ENCODE measurements at regions not wholly inside any gene's neighbourhood (a gene's known extent, or its start where the extent isn't known, plus 50 kb on each side); places are given as distances from the start of the nearest gene placed in this dataset.

- ATAC-seq: no peak
- Histone ChIP-seq H3K4me1 (no peaks in the 10 kb centered on the region), H3K27me3 (no peaks in the 10 kb centered on the region), H3K9me3 (no peaks in the 10 kb centered on the region), H3K4me3 (no peak overlapping the region), H3K36me3 (no peaks in the 10 kb centered on the region), H3K27ac (no peak overlapping the region)
- 40 to 51% methylated on average over 3 of the region's 3 CpGs for WGBS, 2 donors
- DNase-seq: no peak
- intact Hi-C loops (cut with DNase I): no loop called here
- TF ChIP-seq, protein P1, sequence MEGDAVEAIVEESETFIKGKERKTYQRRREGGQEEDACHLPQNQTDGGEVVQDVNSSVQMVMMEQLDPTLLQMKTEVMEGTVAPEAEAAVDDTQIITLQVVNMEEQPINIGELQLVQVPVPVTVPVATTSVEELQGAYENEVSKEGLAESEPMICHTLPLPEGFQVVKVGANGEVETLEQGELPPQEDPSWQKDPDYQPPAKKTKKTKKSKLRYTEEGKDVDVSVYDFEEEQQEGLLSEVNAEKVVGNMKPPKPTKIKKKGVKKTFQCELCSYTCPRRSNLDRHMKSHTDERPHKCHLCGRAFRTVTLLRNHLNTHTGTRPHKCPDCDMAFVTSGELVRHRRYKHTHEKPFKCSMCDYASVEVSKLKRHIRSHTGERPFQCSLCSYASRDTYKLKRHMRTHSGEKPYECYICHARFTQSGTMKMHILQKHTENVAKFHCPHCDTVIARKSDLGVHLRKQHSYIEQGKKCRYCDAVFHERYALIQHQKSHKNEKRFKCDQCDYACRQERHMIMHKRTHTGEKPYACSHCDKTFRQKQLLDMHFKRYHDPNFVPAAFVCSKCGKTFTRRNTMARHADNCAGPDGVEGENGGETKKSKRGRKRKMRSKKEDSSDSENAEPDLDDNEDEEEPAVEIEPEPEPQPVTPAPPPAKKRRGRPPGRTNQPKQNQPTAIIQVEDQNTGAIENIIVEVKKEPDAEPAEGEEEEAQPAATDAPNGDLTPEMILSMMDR (IDR thresholded peaks at IDR 0.05): no peak
Observed at GRCh38 chrX:6383488-6383887, 151.4 kb downstream of the VCX3A start.

GRCh38 chrX:6382284-6382683 lies 152.6 kb downstream of the VCX3A start:
- 59 to 62% methylated on average over 9 of the region's 9 CpGs for WGBS, 2 donors
- ATAC-seq (no peak), DNase-seq (no peak)
- Histone ChIP-seq H3K27me3 (no peaks in the 10 kb centered on the region), H3K27ac (no peak overlapping the region), H3K36me3 (no peaks in the 10 kb centered on the region), H3K9me3 (no peaks in the 10 kb centered on the region), H3K4me1 (no peaks in the 10 kb centered on the region), H3K4me3 (no peak overlapping the region)
- intact Hi-C loops (cut with DNase I): no loop called here
- TF ChIP-seq, protein P1 (IDR thresholded peaks at IDR 0.05): no peak

DNA sequence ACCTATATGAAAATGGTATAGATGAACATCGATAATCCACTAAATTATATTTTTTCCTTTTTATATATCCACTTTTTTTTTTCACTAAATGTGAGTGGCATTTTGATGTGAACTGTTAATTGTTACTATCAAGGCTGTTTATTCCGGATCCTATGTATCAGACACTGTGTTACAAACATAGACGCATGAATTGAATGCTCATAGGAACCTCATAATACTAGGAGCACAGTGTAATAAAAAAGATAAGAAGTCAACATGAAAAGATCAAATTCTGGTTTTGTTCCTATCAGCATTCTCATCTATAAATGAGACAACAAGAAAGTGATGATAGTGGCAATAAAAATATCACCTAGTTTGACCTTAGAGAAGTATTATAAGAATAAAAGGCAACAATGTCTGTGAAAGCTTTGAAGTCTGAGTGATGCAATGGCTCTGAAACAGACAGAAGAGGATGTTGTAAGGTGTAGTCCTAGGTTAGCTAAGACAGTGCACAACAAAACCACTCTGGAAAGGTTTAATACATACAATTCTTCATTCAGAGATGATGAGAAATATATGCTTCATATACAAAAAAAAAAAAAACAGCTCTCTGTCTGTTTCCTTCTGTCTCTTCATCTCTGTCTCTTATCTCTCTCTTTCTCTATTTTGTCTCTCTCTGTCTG lies 148.6 kb upstream of the NLGN4X start:
- intact Hi-C loops (cut with DNase I): no loop called here
- no peaks in the 10 kb centered on the region for H3K4me1 ChIP-seq
- no peak overlapping the region for H3K27ac ChIP-seq
- H3K36me3 ChIP-seq: no peaks in the 10 kb centered on the region
- ATAC-seq: no peak
- TF ChIP-seq, protein P1 (IDR thresholded peaks at IDR 0.05): no peak
- no peaks in the 10 kb centered on the region for H3K27me3 ChIP-seq
- H3K9me3 ChIP-seq: peaks cover 0 to 5% (median 0%) of the 10 kb centered on the region in 11 donors
- no peak for DNase-seq
- WGBS, 2 donors: 89% methylated on average over 3 of the region's 3 CpGs
- no peak overlapping the region for H3K4me3 ChIP-seq

- Histone ChIP-seq H3K36me3 (no peaks in the 10 kb centered on the region), H3K4me1 (no peaks in the 10 kb centered on the region), H3K9me3 (peaks cover 0 to 7% (median 0%) of the 10 kb centered on the region in 11 donors), H3K27me3 (no peaks in the 10 kb centered on the region), H3K4me3 (no peak overlapping the region), H3K27ac (no peak overlapping the region)
- 77 to 85% methylated on average over 10 of the region's 10 CpGs for WGBS, 2 donors
- ATAC-seq (no peak), DNase-seq (no peak)
- intact Hi-C loops (cut with DNase I): no loop called here
- TF ChIP-seq, protein P1 (IDR thresholded peaks at IDR 0.05): no peak
Observed at GRCh38 chrX:6374556-6374955, 145.9 kb upstream of the NLGN4X start.
